ENCODE measurements at regions not wholly inside any gene's neighbourhood (a gene's known extent, or its start where the extent isn't known, plus 50 kb on each side); places are given as distances from the start of the nearest gene placed in this dataset.
A peak's percentile ranks its signal among the peaks of the same experiment; 100 is the strongest.
"Not testable (repeated sequence)": the region's sequence is repeated elsewhere in the genome, so short reads cannot be mapped to it uniquely, and the experiment has no call there.

DNA sequence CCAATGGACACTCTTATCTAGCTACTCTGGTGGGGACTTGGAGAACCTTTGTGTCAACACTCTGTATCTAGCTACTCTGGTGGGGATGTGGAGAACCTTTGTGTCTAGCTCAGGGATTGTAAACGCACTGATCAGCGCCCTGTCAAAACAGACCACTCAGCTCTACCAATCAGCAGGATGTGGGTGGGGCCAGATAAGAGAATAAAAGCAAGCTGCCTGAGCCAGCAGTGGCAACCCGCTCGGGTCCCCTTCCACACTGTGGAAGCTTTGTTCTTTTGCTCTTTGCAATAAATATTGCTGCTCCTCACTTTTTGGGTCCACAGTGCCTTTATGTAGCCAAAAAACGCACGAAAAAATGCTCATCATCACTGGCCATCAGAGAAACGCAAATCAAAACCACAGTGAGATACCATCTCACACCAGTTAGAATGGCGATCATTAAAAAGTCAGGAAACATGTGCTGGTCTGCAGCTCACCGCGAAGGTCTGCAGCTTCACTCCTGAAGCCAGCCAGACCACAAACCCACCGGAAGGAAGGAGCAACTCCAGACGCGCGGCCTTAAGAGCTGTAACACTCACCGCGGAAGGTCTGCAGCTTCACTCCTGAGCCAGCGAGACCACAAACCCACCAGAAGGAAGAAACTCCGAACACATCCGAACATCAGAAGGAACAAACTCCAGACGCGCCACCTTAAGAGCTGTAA, 176.3 kb downstream of the TBX18 start:
- H3K36me3 ChIP-seq (ENCODE audit: control insufficient read depth, insufficient read depth, low read length); DNase-seq (ENCODE audit: extremely low read depth in 1 of 4, low spot score in 3 of 4); intact Hi-C loops (cut with micrococcal nuclease); FAIRE-seq; POLR2A ChIA-PET; H3K9ac ChIP-seq (ENCODE audit: insufficient read depth in 1 of 2, low read depth in 2 of 2, low read length in 2 of 2); CTCF ChIA-PET (ENCODE audit: low intra/inter-chr PET ratio); H3K4me3 ChIP-seq; H4K20me1 ChIP-seq (replicated peaks; ENCODE audit: control insufficient read depth, insufficient read depth, low read length); ATAC-seq; H3K79me2 ChIP-seq (ENCODE audit: control insufficient read depth, insufficient read depth, low read length); H3K9me1 ChIP-seq (ENCODE audit: control insufficient read depth, insufficient read depth, low read length); H2AFZ ChIP-seq (ENCODE audit: low read depth, low read length); H3K4me1 ChIP-seq (replicated peaks in 1 of 2; ENCODE audit: control insufficient read depth in 2 of 2, insufficient read depth in 2 of 2, low read length in 2 of 2); H3K27ac ChIP-seq (ENCODE audit: extremely low read depth, low read depth, low read length); H3K9me3 ChIP-seq (replicated peaks; ENCODE audit: control insufficient read depth, insufficient read depth, low read depth, low read length); BruUV-seq (replicated peaks); in situ Hi-C loops (cut with MboI); H3K27me3 ChIP-seq (ENCODE audit: control insufficient read depth in 2 of 2, insufficient read depth in 2 of 2, low read length in 2 of 2): not testable (repeated sequence)
- WGBS (ENCODE audit: insufficient coverage, low coverage, missing lambda C conversion rate), result 21% methylated on average over 14 of the region's 21 CpGs
- 0 out of 2 replicates have a peak overlapping the region, but pooled peaks have one; percentile 18 for H3K4me2 ChIP-seq (ENCODE audit: insufficient read depth, low read length)
- TF ChIP-seq L3MBTL2 (IDR thresholded peaks at IDR 0.05), result peak; percentile 70
- TF ChIP-seq, protein P1, sequence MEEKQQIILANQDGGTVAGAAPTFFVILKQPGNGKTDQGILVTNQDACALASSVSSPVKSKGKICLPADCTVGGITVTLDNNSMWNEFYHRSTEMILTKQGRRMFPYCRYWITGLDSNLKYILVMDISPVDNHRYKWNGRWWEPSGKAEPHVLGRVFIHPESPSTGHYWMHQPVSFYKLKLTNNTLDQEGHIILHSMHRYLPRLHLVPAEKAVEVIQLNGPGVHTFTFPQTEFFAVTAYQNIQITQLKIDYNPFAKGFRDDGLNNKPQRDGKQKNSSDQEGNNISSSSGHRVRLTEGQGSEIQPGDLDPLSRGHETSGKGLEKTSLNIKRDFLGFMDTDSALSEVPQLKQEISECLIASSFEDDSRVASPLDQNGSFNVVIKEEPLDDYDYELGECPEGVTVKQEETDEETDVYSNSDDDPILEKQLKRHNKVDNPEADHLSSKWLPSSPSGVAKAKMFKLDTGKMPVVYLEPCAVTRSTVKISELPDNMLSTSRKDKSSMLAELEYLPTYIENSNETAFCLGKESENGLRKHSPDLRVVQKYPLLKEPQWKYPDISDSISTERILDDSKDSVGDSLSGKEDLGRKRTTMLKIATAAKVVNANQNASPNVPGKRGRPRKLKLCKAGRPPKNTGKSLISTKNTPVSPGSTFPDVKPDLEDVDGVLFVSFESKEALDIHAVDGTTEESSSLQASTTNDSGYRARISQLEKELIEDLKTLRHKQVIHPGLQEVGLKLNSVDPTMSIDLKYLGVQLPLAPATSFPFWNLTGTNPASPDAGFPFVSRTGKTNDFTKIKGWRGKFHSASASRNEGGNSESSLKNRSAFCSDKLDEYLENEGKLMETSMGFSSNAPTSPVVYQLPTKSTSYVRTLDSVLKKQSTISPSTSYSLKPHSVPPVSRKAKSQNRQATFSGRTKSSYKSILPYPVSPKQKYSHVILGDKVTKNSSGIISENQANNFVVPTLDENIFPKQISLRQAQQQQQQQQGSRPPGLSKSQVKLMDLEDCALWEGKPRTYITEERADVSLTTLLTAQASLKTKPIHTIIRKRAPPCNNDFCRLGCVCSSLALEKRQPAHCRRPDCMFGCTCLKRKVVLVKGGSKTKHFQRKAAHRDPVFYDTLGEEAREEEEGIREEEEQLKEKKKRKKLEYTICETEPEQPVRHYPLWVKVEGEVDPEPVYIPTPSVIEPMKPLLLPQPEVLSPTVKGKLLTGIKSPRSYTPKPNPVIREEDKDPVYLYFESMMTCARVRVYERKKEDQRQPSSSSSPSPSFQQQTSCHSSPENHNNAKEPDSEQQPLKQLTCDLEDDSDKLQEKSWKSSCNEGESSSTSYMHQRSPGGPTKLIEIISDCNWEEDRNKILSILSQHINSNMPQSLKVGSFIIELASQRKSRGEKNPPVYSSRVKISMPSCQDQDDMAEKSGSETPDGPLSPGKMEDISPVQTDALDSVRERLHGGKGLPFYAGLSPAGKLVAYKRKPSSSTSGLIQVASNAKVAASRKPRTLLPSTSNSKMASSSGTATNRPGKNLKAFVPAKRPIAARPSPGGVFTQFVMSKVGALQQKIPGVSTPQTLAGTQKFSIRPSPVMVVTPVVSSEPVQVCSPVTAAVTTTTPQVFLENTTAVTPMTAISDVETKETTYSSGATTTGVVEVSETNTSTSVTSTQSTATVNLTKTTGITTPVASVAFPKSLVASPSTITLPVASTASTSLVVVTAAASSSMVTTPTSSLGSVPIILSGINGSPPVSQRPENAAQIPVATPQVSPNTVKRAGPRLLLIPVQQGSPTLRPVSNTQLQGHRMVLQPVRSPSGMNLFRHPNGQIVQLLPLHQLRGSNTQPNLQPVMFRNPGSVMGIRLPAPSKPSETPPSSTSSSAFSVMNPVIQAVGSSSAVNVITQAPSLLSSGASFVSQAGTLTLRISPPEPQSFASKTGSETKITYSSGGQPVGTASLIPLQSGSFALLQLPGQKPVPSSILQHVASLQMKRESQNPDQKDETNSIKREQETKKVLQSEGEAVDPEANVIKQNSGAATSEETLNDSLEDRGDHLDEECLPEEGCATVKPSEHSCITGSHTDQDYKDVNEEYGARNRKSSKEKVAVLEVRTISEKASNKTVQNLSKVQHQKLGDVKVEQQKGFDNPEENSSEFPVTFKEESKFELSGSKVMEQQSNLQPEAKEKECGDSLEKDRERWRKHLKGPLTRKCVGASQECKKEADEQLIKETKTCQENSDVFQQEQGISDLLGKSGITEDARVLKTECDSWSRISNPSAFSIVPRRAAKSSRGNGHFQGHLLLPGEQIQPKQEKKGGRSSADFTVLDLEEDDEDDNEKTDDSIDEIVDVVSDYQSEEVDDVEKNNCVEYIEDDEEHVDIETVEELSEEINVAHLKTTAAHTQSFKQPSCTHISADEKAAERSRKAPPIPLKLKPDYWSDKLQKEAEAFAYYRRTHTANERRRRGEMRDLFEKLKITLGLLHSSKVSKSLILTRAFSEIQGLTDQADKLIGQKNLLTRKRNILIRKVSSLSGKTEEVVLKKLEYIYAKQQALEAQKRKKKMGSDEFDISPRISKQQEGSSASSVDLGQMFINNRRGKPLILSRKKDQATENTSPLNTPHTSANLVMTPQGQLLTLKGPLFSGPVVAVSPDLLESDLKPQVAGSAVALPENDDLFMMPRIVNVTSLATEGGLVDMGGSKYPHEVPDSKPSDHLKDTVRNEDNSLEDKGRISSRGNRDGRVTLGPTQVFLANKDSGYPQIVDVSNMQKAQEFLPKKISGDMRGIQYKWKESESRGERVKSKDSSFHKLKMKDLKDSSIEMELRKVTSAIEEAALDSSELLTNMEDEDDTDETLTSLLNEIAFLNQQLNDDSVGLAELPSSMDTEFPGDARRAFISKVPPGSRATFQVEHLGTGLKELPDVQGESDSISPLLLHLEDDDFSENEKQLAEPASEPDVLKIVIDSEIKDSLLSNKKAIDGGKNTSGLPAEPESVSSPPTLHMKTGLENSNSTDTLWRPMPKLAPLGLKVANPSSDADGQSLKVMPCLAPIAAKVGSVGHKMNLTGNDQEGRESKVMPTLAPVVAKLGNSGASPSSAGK (IDR thresholded peaks at IDR 0.05), result peak; percentile 40; the same call in 1 of the 2 replicates
- TF ChIP-seq NFYB (IDR thresholded peaks at IDR 0.05; ENCODE audit: extremely low read depth, insufficient read length), result peak; percentile 22

Measured in K562 (cell line).